ENCODE measurements at regions not wholly inside any gene's neighbourhood (a gene's known extent, or its start where the extent isn't known, plus 50 kb on each side); places are given as distances from the start of the nearest gene placed in this dataset.
A peak's percentile ranks its signal among the peaks of the same experiment; 100 is the strongest.
"Not testable (repeated sequence)": the region's sequence is repeated elsewhere in the genome, so short reads cannot be mapped to it uniquely, and the experiment has no call there.

DNA sequence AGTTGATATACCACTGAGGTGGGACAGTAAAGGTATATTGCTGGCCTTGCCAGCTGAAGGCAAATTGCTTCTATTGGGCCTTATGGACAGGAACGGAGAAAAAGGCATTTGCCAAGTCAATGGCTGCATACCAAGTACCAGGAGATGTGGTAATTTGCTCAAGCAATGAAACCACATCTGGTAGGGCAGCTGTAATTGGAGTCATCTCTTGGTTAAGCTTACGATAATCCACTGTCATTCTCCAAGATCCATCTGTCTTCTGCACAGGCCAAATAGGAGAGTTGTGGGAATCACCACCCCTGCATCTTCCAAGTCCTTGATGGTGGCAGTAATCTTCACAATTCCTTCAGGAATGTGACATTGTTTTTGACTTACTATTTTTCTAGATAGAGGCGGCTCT is 350.7 kb upstream of the ADAMTS5 start:
- DNase-seq: not testable (repeated sequence)

GRCh38 chr21:27315373-27315772 is 348.5 kb upstream of the ADAMTS5 start:
- no peak for DNase-seq

GRCh38 chr21:27314131-27314530 is 347.2 kb upstream of the ADAMTS5 start:
- no peak for DNase-seq

DNA sequence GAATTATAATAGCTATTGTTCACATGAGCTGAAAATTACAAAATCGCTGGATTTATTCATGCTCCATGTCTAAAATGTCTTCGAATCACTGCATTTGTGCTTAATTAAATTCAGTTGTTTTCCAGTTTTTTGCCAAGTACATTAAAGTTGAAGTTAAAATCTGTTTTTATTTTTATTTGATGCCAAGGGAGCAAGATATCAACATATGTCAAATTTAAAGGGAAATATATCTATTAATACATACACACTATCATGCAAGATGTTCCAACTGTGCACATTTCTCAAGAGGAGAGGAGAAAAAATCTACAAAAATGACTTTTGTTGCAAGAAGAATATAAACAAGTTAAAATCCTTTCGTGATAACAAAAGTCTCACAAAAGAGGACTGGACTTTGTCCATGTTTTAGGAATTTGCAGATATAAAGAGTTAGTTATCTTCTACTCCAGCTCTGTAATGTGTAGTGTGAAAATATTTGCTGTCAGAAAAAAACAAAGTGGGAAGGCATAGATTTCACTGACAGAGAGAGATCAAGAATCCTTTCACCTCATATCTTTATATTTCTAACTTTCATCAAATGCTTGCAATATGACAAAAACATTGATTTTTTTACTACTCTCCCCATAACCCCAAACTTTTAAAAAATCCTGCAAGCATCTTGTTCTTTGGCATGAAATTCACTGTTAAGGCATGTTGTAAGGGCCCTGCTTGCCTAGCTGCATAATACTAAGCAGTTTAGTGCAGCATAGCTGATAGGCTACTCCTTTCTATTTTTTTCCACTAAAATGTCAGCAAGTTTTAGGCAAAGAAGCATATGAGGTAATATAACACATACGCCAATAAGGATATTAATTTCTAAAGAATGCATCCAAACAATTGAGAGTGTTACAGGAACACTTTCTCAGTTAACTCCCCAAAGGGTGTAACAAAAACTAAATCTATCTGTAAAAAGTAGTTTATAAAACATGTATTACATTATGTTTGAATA is 340.2 kb upstream of the ADAMTS5 start:
- no peak for DNase-seq

DNA sequence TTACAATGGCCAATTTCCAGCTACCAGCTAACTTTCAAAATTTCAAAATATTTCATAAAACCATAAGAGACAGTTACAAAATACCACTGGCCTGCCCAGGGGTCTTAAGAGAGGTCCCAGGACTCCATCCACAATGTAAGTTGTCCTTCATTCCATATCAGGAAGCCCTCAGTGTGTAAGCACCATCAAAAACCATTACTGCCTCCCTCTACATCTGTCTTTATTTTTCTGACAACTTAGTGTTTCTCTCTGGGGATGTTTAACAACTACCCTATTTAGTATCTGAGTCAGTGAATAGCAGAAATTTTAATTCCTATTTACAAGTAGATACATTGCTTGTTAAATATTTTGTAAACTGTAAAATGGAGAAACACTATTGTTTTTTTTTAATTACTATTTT is 339.3 kb upstream of the ADAMTS5 start:
- DNase-seq: no peak

- DNase-seq: no peak
These were observed 334.3 kb upstream of the ADAMTS5 start for GRCh38 chr21:27301220-27301619.

GRCh38 chr21:27300770-27301169 is 333.9 kb upstream of the ADAMTS5 start:
- no peak for DNase-seq

DNA sequence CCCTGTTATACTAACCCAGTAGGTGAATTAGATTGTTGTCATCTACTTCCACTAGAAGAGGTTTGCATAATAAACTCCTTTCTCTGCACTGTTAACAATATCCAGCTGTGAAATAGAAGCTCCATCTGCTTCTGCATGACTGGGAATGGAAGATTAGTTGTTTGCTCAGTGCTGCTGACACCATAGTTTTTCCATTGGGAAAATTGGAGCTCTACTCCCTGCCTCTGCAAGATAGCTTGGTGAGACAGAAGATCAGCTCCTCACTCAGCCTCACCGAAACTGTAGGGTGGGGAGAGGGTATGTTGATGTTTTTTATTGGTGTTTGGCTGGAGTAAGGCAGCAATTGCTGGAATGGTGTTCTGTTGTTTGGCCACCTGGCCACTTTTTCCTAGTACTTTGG is 331.6 kb upstream of the ADAMTS5 start:
- DNase-seq: peak in 2 of 3 experiments; percentile 67 to 91

DNA sequence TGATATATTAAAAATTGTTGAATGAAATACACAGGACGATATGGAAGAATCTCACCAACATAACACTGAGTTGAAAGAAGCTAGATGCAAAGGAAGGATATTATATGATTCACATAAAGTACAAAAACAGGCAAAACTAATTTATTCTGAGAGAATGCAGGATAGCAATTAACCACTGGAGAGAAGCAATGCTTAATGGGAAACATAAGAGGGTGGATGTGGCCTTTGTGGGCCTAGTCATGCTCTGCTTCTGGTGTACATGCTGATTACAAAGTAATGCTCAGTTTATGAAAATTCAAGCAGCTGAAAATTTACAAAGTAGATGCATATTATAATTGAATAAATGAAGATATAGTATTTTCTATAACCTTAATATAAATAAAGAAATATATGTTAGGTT is 326.4 kb upstream of the ADAMTS5 start:
- DNase-seq: no peak

DNA sequence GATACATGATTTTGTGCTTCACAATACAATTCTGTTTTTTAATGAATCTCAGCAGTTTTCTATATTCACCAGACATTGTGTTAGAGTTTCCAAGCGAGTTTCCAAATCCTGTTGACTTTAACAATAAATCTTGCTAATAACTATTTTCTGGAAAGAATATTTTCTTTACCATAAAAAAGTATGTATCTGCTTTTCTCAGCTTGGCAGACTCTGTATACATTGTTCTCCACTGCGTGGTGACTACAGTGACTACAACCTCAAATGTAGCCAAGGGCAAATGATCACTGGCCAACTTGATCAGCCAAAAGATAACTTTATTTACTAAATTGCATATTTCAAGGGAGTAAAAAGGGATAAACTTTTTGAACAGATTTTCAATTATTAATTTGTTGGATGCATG is 325.9 kb upstream of the ADAMTS5 start:
- DNase-seq: no peak

DNA sequence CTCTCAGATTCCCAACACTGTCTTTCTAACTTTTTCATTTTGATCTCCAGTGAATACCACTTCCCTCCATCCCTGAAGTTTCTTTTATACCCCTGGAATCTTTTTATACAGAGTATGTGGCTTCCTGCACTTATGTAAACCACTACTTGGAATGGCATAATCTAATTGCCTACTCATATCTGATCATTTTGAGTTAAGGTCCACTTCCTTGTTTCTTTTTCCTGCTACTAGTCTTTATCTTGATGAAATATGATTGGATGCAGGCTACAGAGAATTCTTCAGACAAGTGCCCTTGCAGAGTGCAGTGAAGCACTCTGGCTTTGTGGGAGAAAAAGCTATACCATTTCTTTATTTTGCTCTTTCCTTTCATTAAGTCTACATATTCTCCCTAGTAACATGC is 325.3 kb upstream of the ADAMTS5 start:
- DNase-seq: no peak

DNA sequence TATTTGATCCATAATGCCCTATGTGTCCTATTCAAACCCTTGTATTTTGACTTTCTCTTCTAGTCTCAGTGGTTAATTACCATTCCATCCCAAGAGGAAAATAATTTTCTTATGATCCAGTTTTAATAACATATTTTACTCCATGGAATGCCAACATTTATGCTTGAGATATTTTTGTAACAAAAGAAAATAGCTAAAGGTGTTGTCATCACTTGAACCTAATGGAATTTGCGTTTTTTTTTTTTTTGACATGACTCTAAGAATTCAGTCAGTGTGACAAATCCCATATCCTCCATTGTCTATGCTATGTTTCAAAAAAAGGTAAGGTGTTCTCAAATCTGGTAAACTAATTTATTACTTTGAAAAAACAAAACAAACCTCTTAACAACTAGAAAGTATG is 324.1 kb upstream of the ADAMTS5 start:
- no peak for DNase-seq

DNA sequence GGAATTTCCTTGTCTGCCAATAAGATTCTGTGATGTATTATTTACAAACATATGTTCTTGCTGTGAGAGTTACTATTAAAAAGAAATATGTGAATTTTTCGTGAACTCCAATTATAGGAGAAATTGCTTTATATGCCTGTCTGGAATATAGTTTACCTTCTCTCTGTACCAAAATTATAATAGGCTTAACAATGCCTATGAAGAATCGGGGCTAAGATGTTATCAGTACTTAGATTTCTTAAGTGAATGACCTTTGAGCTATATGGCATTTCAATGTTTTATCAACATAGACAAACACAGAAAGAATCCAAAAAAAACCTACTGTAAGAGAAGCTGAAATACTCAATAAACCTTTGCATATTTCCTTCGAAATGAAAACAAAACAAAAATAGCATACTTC is 323.1 kb upstream of the ADAMTS5 start:
- DNase-seq: no peak

GRCh38 chr21:27286760-27287159 is 319.9 kb upstream of the ADAMTS5 start:
- no peak for DNase-seq

DNA sequence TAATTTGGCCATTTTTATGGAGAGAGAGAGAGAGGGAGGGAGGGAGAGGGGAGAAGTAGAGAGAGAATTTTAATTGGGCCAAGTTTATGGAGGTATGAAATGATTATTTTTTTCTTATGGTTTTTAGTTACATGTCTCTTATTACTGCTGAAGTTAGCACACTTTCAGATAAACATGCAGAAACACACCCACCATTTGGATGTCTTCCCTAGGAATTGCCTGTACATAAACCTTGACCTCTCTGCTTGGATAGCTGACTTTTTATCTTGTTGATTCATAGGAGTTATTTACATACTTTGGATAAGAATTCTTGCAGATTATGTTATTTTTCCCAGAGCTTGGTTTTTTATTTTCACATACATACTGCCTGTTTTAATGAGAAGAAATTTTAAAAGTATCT is 310.2 kb upstream of the ADAMTS5 start:
- DNase-seq: no peak

DNA sequence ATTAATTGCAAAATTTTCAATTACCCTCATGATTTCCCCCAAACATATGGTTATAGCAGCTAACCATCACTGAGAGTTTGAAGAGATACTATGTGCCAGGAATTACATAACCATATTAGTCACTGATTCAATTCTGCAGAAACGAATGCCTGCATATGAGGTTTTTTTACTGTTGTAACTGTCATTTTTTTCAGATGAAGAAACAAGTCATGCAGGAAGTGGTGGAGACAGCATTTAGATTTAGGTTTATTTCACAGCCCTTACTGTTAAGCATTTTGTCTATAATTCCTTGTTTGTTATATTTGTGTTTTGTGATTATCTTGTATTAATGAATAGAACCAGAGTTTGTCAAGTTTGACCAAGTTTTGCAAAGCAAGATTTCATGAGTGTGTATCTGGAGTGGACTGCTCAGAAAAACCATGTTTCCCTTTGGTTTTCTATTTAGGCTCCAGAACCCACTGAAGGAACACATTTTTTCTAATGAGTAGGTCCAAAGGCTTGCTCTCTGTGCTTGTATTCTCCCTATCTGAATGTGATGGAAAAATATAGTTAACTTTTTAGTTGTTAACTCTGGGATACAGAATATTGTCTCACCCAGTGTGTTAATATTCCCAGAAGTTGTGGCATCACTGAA is 308.5 kb upstream of the ADAMTS5 start:
- no peak for DNase-seq

GRCh38 chr21:27269644-27270043 is 302.8 kb upstream of the ADAMTS5 start:
- no peak for DNase-seq

- no peak for DNase-seq
These were observed 301.4 kb upstream of the ADAMTS5 start for GRCh38 chr21:27268290-27268689.

GRCh38 chr21:27265949-27266348 is 299.1 kb upstream of the ADAMTS5 start:
- DNase-seq: no peak

GRCh38 chr21:27265492-27265891 is 298.6 kb upstream of the ADAMTS5 start:
- DNase-seq: no peak

GRCh38 chr21:27261676-27262075 is 294.8 kb upstream of the ADAMTS5 start:
- DNase-seq: no peak

- DNase-seq: no peak
These were observed 293.8 kb upstream of the ADAMTS5 start for GRCh38 chr21:27260728-27261127.

GRCh38 chr21:27258742-27259448 is 292.0 kb upstream of the ADAMTS5 start:
- DNase-seq: no peak

Data from NCI-H1417 (cell line).